Endothelial cell of hepatic sinusoid (primary cell): ENCODE measurements at regions not wholly inside any gene's neighbourhood (a gene's known extent, or its start where the extent isn't known, plus 50 kb on each side); places are given as distances from the start of the nearest gene placed in this dataset.

Experiments
- in situ Hi-C: cut with HindIII; loops from 2 replicates; pipeline ENCODE4 v1.10.0; 2017; ENCODE audit warnings: low sequenced_read_pairs

GRCh38 chr5:62692946-62693713 lies 114.5 kb downstream of the LRRC70 start:
- in situ Hi-C loops = loop anchor here (10.0 kb wide), 2 partner anchors 48 to 132 kb away; no protein-coding TSS in a partner anchor

- in situ Hi-C loops = loop anchor here (10.0 kb wide), 2 partner anchors 47 to 133 kb away; no protein-coding TSS in a partner anchor
Measured at GRCh38 chr5:62691946-62692345, 113.3 kb downstream of the LRRC70 start.

- in situ Hi-C loops = loop anchor here (10.0 kb wide), 2 partner anchors 46 to 134 kb away; no protein-coding TSS in a partner anchor
Measured at GRCh38 chr5:62690421-62690820, 111.8 kb downstream of the LRRC70 start.

- in situ Hi-C loops = loop anchor here (10.0 kb wide), 2 partner anchors 45 to 135 kb away; no protein-coding TSS in a partner anchor
Measured at GRCh38 chr5:62689599-62690368, 111.2 kb downstream of the LRRC70 start.

GRCh38 chr5:62686692-62687091 lies 108.1 kb downstream of the LRRC70 start:
- in situ Hi-C loops = no loop called here

GRCh38 chr5:62685221-62685620 lies 106.6 kb downstream of the LRRC70 start:
- in situ Hi-C loops = no loop called here

- in situ Hi-C loops = no loop called here
Measured at GRCh38 chr5:62684310-62684709, 105.7 kb downstream of the LRRC70 start.

- in situ Hi-C loops = no loop called here
Measured at GRCh38 chr5:62682059-62682458, 103.4 kb downstream of the LRRC70 start.

GRCh38 chr5:62681117-62681850 lies 102.7 kb downstream of the LRRC70 start:
- in situ Hi-C loops = no loop called here

GRCh38 chr5:62680121-62680520 lies 101.5 kb downstream of the LRRC70 start:
- in situ Hi-C loops = no loop called here
